SK-N-SH (cell line): ENCODE measurements at regions not wholly inside any gene's neighbourhood (a gene's known extent, or its start where the extent isn't known, plus 50 kb on each side); places are given as distances from the start of the nearest gene placed in this dataset.

Source experiments
- CTCF ChIA-PET: fragments of 300-600, 350-600 bp; formaldehyde crosslinking; extraction: SDS; loops from one replicate; lab custom pipeline; 2021; lab: Yijun Ruan, JAX
- POLR2A ChIA-PET: fragments of 350-600 bp; sonication (Branson Sonifier 250); formaldehyde crosslinking; extraction: SDS; loops from one replicate; lab custom pipeline; 2020; ENCODE audit warnings: antibody characterized with exemption, inconsistent platforms; lab: Yijun Ruan, JAX
- DNase-seq: peaks from one replicate; pipeline ENCODE4 v3.0.0; 2012
- H2AFZ ChIP-seq: fragments of 200-600 bp; sonication (generic); 2 replicates; pipeline ENCODE4 v1.8.1; 2016; ENCODE audit warnings: antibody characterized with exemption, mild to moderate bottlenecking, low read depth
- H3F3A ChIP-seq: fragments of 200-600 bp; sonication (generic); replicated peaks from 2 replicates; pipeline ENCODE3; 2016; ENCODE audit warnings: antibody characterized with exemption, mild to moderate bottlenecking; ENCODE audit not compliant: insufficient read depth
- H3K27ac ChIP-seq, 2 experiments: fragments of 200-500 bp in 1 of 2; fragments of 200-600 bp in 1 of 2; sonication (Bioruptor generic) in 1 of 2; sonication (generic), shearing (Covaris generic) in 1 of 2; 2 replicates each; pipeline versions ENCODE4 v1.5.1 to v1.6.1; 2014 to 2016; ENCODE audit warnings: low read depth in 2 of 2, inconsistent platforms in 1 of 2, low read length in 1 of 2, mild to moderate bottlenecking in 1 of 2, mixed read lengths in 1 of 2
- H3K27me3 ChIP-seq: fragments of 200-600 bp; sonication (generic), shearing (Covaris generic); 2 replicates; pipeline ENCODE4 v1.6.1; 2016; ENCODE audit warnings: mixed run types; ENCODE audit not compliant: insufficient read depth
- H3K36me3 ChIP-seq, 2 experiments: fragments of 200-500 bp in 1 of 2; fragments of 200-600 bp in 1 of 2; sonication (Bioruptor generic) in 1 of 2; sonication (generic) in 1 of 2; replicated peaks in 1 of 2; 2 replicates each; pipeline versions ENCODE3 to v1.5.1; 2014 to 2016; ENCODE audit warnings: low read length in 1 of 2, mild to moderate bottlenecking in 1 of 2; ENCODE audit not compliant: insufficient read depth in 2 of 2, control insufficient read depth in 1 of 2
- H3K4me1 ChIP-seq, 2 experiments: fragments of 200-500 bp in 1 of 2; fragments of 200-600 bp in 1 of 2; sonication (Bioruptor generic) in 1 of 2; sonication (generic), shearing (Covaris generic) in 1 of 2; 2 replicates each; pipeline versions ENCODE4 v1.5.1 to v1.6.1; 2014 to 2016; ENCODE audit warnings: low read depth in 1 of 2, low read length in 1 of 2, mixed run types in 1 of 2; ENCODE audit not compliant: insufficient read depth in 2 of 2, control insufficient read depth in 1 of 2
- H3K4me2 ChIP-seq: fragments of 200-600 bp; sonication (generic), shearing (Covaris generic); 2 replicates; pipeline ENCODE4 v1.6.1; 2017; ENCODE audit warnings: mixed run types
- H3K4me3 ChIP-seq, 2 experiments: fragments of 200-500 bp in 1 of 2; fragments of 200-600 bp in 1 of 2; sonication (Bioruptor generic) in 1 of 2; sonication (generic), shearing (Covaris generic) in 1 of 2; 2 replicates each; pipeline versions ENCODE4 v1.5.1 to v1.8.1; 2014 to 2016; ENCODE audit warnings: low read depth in 2 of 2, inconsistent platforms in 1 of 2, low read length in 1 of 2, mild to moderate bottlenecking in 1 of 2, mixed read lengths in 1 of 2, moderate library complexity in 1 of 2
- H3K79me2 ChIP-seq: fragments of 200-600 bp; sonication (generic); 2 replicates; pipeline ENCODE4 v1.8.1; 2017; ENCODE audit warnings: mild to moderate bottlenecking; ENCODE audit not compliant: insufficient read depth
- H3K9ac ChIP-seq: fragments of 200-600 bp; sonication (generic); 2 replicates; pipeline ENCODE4 v1.6.1; 2017; ENCODE audit warnings: mixed run types
- H3K9me2 ChIP-seq: fragments of 200-600 bp; sonication (generic); 2 replicates; pipeline ENCODE4 v1.6.1; 2017; ENCODE audit warnings: mixed run types
- H3K9me3 ChIP-seq: fragments of 200-600 bp; sonication (generic); 2 replicates; pipeline ENCODE4 v1.6.1; 2017; ENCODE audit warnings: mixed run types, mild to moderate bottlenecking, moderate library complexity
- H4K20me1 ChIP-seq: fragments of 200-600 bp; sonication (generic); 2 replicates; pipeline ENCODE4 v1.6.1; 2017; ENCODE audit warnings: mild to moderate bottlenecking, mixed run types; ENCODE audit not compliant: insufficient read depth
- CHD2 ChIP-seq: fragments of 150-350 bp; IDR thresholded peaks from 2 replicates; pipeline ENCODE4 v1.6.1; 2018; ENCODE audit warnings: low read length; ENCODE audit not compliant: partially characterized antibody
- CTCF ChIP-seq: fragments of 200-600 bp; sonication (generic); IDR thresholded peaks from 2 replicates; pipeline ENCODE4 v1.6.1; 2017; ENCODE audit warnings: antibody characterized with exemption, mild to moderate bottlenecking, moderate library complexity
- ELF1 ChIP-seq: IDR thresholded peaks from 2 replicates; pipeline ENCODE4 v1.4.0; 2012
- EP300 ChIP-seq, 2 experiments: IDR thresholded peaks; 2 replicates each; pipeline versions ENCODE4 v1.4.0 to v1.6.1; 2012; ENCODE audit warnings: borderline replicate concordance in 1 of 2, low read depth in 1 of 2, low read length in 1 of 2
- EZH2phosphoT487 ChIP-seq: fragments of 200-600 bp; sonication (generic); IDR thresholded peaks from 2 replicates; pipeline ENCODE4 v1.6.1; 2017; ENCODE audit warnings: low read depth, mixed run types, mild to moderate bottlenecking, antibody characterized with exemption, moderate library complexity, borderline replicate concordance
- GABPA ChIP-seq: IDR thresholded peaks from 2 replicates; pipeline ENCODE4 v1.4.0; 2012; ENCODE audit warnings: low read depth, mild to moderate bottlenecking
- GATA2 ChIP-seq: sonication (generic); formaldehyde crosslinking; IDR thresholded peaks from 2 replicates; pipeline ENCODE4 v1.5.0; 2020; ENCODE audit warnings: mild to moderate bottlenecking, missing genetic modification reagents
- MAX ChIP-seq: IDR thresholded peaks from 2 replicates; pipeline ENCODE4 v1.4.0; 2012; ENCODE audit warnings: low read depth
- MEF2A ChIP-seq: IDR thresholded peaks from 2 replicates; pipeline ENCODE4 v1.4.0; 2012; ENCODE audit warnings: low read depth, borderline replicate concordance
- MXI1 ChIP-seq: IDR thresholded peaks from 2 replicates; pipeline ENCODE4 v1.6.1; 2012; ENCODE audit warnings: mild to moderate bottlenecking, low read depth, low read length, improper control_type of control experiment
- NFIC ChIP-seq: IDR thresholded peaks from 2 replicates; pipeline ENCODE4 v1.4.0; 2012; ENCODE audit warnings: borderline replicate concordance
- NRF1 ChIP-seq: IDR thresholded peaks from 2 replicates; pipeline ENCODE4 v1.6.1; 2012; ENCODE audit warnings: low read depth, mild to moderate bottlenecking, low read length
- PBX3 ChIP-seq: IDR thresholded peaks from 2 replicates; pipeline ENCODE4; 2012
- POLR2AphosphoS5 ChIP-seq: IDR thresholded peaks from 2 replicates; pipeline ENCODE4 v1.6.1; 2012; ENCODE audit warnings: low read depth, low read length
- RCOR1 ChIP-seq: fragments of 150-350 bp; IDR thresholded peaks from 2 replicates; pipeline ENCODE4 v1.6.1; 2017; ENCODE audit warnings: antibody characterized with exemption, low read length
- REST ChIP-seq: IDR thresholded peaks from 2 replicates; pipeline ENCODE4 v1.6.1; 2012; ENCODE audit warnings: mild to moderate bottlenecking, low read depth, low read length, moderate library complexity
- RXRA ChIP-seq: IDR thresholded peaks from 2 replicates; pipeline ENCODE4 v1.4.0; 2012; ENCODE audit warnings: low read depth, mild to moderate bottlenecking, borderline replicate concordance
- SMC3 ChIP-seq: IDR thresholded peaks from 2 replicates; pipeline ENCODE4 v1.6.1; 2012; ENCODE audit warnings: low read depth, low read length, improper control_type of control experiment
- TAF1 ChIP-seq: IDR thresholded peaks from 2 replicates; pipeline ENCODE4 v1.6.1; 2012; ENCODE audit warnings: low read depth, mild to moderate bottlenecking, low read length, moderate library complexity, borderline replicate concordance
- TCF12 ChIP-seq: IDR thresholded peaks from 2 replicates; pipeline ENCODE4 v1.4.0; 2012
- TEAD4 ChIP-seq: IDR thresholded peaks from 2 replicates; pipeline ENCODE4 v1.4.0; 2012; ENCODE audit warnings: mild to moderate bottlenecking, borderline replicate concordance; ENCODE audit not compliant: insufficient read depth

GRCh38 chr2:21690005-21690404 is 566.2 kb downstream of the TDRD15 start:
- POLR2A ChIA-PET = no interaction called here
- Histone ChIP-seq H3K79me2 (no peaks in the 10 kb centered on the region), H3K9me2 (no peaks in the 10 kb centered on the region), H3K9ac (no peak overlapping the region), H2AFZ (no peak overlapping the region), H3F3A (no peaks in the 10 kb centered on the region), H3K27ac (no peak overlapping the region), H3K36me3 (no peaks in the 10 kb centered on the region), H3K27me3 (no peaks in the 10 kb centered on the region), H3K4me1 (peaks cover 0 to 10% of the 10 kb centered on the region in 2 experiments; a peak in 2 of 4 replicates), H4K20me1 (no peaks in the 10 kb centered on the region), H3K4me2 (no peak overlapping the region), H3K9me3 (no peaks in the 10 kb centered on the region; the same call in none of the 2 replicates), H3K4me3 (no peak overlapping the region)
- no peak for TF ChIP-seq MAX
- no peak for TF ChIP-seq NFIC
- no peak for TF ChIP-seq NRF1
- no peak for TF ChIP-seq TCF12
- no peak for TF ChIP-seq TEAD4
- TF ChIP-seq CTCF = no peak
- TF ChIP-seq EZH2phosphoT487 = no peak
- TF ChIP-seq ELF1 = no peak
- no peak for TF ChIP-seq TAF1
- no peak for TF ChIP-seq RXRA
- TF ChIP-seq MXI1 = no peak
- TF ChIP-seq RCOR1 = no peak
- TF ChIP-seq CHD2 = no peak
- no peak for TF ChIP-seq SMC3
- no peak for TF ChIP-seq MEF2A
- no peak for TF ChIP-seq POLR2AphosphoS5
- TF ChIP-seq PBX3 = no peak
- CTCF ChIA-PET = no interaction called here
- DNase-seq = no peak

GRCh38 chr2:21693081-21693480 is 569.3 kb downstream of the TDRD15 start:
- Histone ChIP-seq H3K9ac (no peak overlapping the region), H3F3A (no peaks in the 10 kb centered on the region), H3K4me2 (no peak overlapping the region), H3K4me3 (no peak overlapping the region), H2AFZ (no peak overlapping the region), H3K36me3 (no peaks in the 10 kb centered on the region), H3K79me2 (no peaks in the 10 kb centered on the region), H3K27ac (no peak overlapping the region), H3K27me3 (no peaks in the 10 kb centered on the region), H4K20me1 (no peaks in the 10 kb centered on the region), H3K4me1 (peaks cover 0 to 10% of the 10 kb centered on the region in 2 experiments; a peak in 2 of 4 replicates), H3K9me3 (no peaks in the 10 kb centered on the region; the same call in none of the 2 replicates), H3K9me2 (no peaks in the 10 kb centered on the region)
- ChIA-PET POLR2A (no interaction called here), CTCF (interaction anchor here (0.5 to 1.0 kb wide), 3 partner anchors 50 to 575 kb away, joined by 3 to 4 read pairs (median 4); no protein-coding TSS in a partner anchor)
- DNase-seq = no peak
- TF ChIP-seq RCOR1 (no peak; the same call in 1 of the 2 replicates), EP300 (IDR thresholded peaks at IDR 0.05; ENCODE audit: borderline replicate concordance in 1 of 2, low read depth in 1 of 2, low read length in 1 of 2) (peak in 1 of 2 experiments; percentile 42; a peak in 1 of 4 replicates), CHD2 (no peak), GATA2 (peak; percentile 30; the same call in 1 of the 2 replicates), GABPA (no peak), REST (no peak), NRF1 (no peak), TAF1 (no peak)
